CD4-positive, alpha-beta T cell (primary cell): ENCODE measurements at regions not wholly inside any gene's neighbourhood (a gene's known extent, or its start where the extent isn't known, plus 50 kb on each side); places are given as distances from the start of the nearest gene placed in this dataset.

Experiments used
- ATAC-seq: fragments of 200-7000 bp; cut with Tn5 transposase; one replicate; pipeline ENCODE4 v1.10.0; 2022; ENCODE audit warnings: mild to moderate bottlenecking; ENCODE audit not compliant: poor library complexity
- CTCF ChIA-PET: fragments of 350-600 bp; sonication (Branson Sonifier 250); formaldehyde crosslinking; loops from one replicate; lab custom pipeline; 2021; ENCODE audit warnings: antibody characterized with exemption, inconsistent platforms; lab: Charles Lee
- POLR2A ChIA-PET: fragments of 350-600 bp; sonication (Branson Sonifier 250); formaldehyde crosslinking; loops from one replicate; lab custom pipeline; 2021; ENCODE audit warnings: antibody characterized with exemption, inconsistent platforms; lab: Charles Lee
- DNase-seq, 14 experiments: peaks; one replicate each; pipeline ENCODE4 v3.0.0-alpha.2; 2013 to 2020; ENCODE audit warnings: mixed read lengths in 2 of 14
- H3K27ac ChIP-seq, 2 donors: one replicate each; pipeline versions ENCODE4 v1.5.1 to v1.7.0; 2013; ENCODE audit warnings: low read length in 2 of 2, low read depth in 1 of 2, mild to moderate bottlenecking in 1 of 2
- H3K27me3 ChIP-seq, 2 experiments: 1 replicate in 1 of 2; 2 replicates in 1 of 2; pipeline versions ENCODE4 v1.6.1 to v1.7.0; 2013; ENCODE audit warnings: low read length in 2 of 2, control low read depth in 1 of 2, mild to moderate bottlenecking in 1 of 2, moderate library complexity in 1 of 2; ENCODE audit not compliant: insufficient read depth in 2 of 2, control insufficient read depth in 1 of 2
- H3K36me3 ChIP-seq: one replicate; pipeline ENCODE4 v1.6.1; 2013; ENCODE audit warnings: low read length, control low read depth; ENCODE audit not compliant: insufficient read depth
- H3K4me1 ChIP-seq: one replicate; pipeline ENCODE4 v1.6.1; 2013; ENCODE audit warnings: low read length, control low read depth; ENCODE audit not compliant: insufficient read depth
- H3K4me3 ChIP-seq: one replicate; pipeline ENCODE4 v1.5.1; 2013; ENCODE audit warnings: mild to moderate bottlenecking, low read length, moderate library complexity
- H3K9me3 ChIP-seq, 2 experiments: 1 replicate in 1 of 2; 2 replicates in 1 of 2; pipeline versions ENCODE4 v1.6.1 to v1.7.0; 2013; ENCODE audit warnings: low read length in 2 of 2, mild to moderate bottlenecking in 2 of 2, control low read depth in 1 of 2, moderate library complexity in 1 of 2; ENCODE audit not compliant: control insufficient read depth in 1 of 2, insufficient read depth in 1 of 2
- H3K27ac Mint-ChIP-seq: one replicate; pipeline ENCODE4 v1.8.0; 2020; ENCODE audit warnings: mixed read lengths
- H3K27me3 Mint-ChIP-seq: one replicate; pipeline ENCODE4 v1.8.0; 2021; ENCODE audit warnings: mixed read lengths
- H3K36me3 Mint-ChIP-seq: one replicate; pipeline ENCODE4 v1.8.0; 2021; ENCODE audit warnings: low read depth, mixed read lengths
- H3K4me1 Mint-ChIP-seq: one replicate; pipeline ENCODE4 v1.8.0; 2021; ENCODE audit warnings: low read depth, mixed read lengths
- H3K4me3 Mint-ChIP-seq: one replicate; pipeline ENCODE4 v1.8.0; 2020; ENCODE audit warnings: mild to moderate bottlenecking, mixed read lengths
- H3K9me3 Mint-ChIP-seq: one replicate; pipeline ENCODE4 v1.8.0; 2020; ENCODE audit warnings: mixed read lengths
- CTCF ChIP-seq: fragments of 200-600 bp; IDR thresholded peaks from one replicate; pipeline ENCODE4 v1.8.0; 2022; ENCODE audit warnings: antibody characterized with exemption, mild to moderate bottlenecking
- intact Hi-C, 2 experiments: fragments of 100-400 bp; cut with DNase I in 1 of 2; cut with micrococcal nuclease in 1 of 2; formaldehyde crosslinking; loops; one replicate each; pipeline versions ENCODE4 v1.15.1 to v1.9.0; 2023 to 2025; cut with DNase I, micrococcal nuclease

- DNase-seq (no peak), ATAC-seq (no peak)
- Histone ChIP-seq H3K27ac (no peak overlapping the region), H3K27me3 (peaks cover 0 to 4% of the 10 kb centered on the region in 2 experiments), H3K36me3 (no peaks in the 10 kb centered on the region), H3K9me3 (no peaks in the 10 kb centered on the region), H3K4me3 (no peak overlapping the region), H3K4me1 (peaks cover 4% of the 10 kb centered on the region)
- H3K4me3 Mint-ChIP-seq, result no peak overlapping the region
- ChIA-PET POLR2A (no interaction called here), CTCF (no interaction called here)
- intact Hi-C loops, result no loop called here
- no peaks in the 10 kb centered on the region for H3K9me3 Mint-ChIP-seq
- H3K27ac Mint-ChIP-seq, result no peak overlapping the region
- no peaks in the 10 kb centered on the region for H3K36me3 Mint-ChIP-seq
- no peaks in the 10 kb centered on the region for H3K27me3 Mint-ChIP-seq
- no peak for TF ChIP-seq CTCF
- peaks cover 9% of the 10 kb centered on the region for H3K4me1 Mint-ChIP-seq
Observed at GRCh38 chr18:61951396-61951795, 58.6 kb upstream of the RNF152 start.

- H3K4me3 ChIP-seq, result no peak overlapping the region
- DNase-seq (no peak), ATAC-seq (no peak)
- Mint-ChIP-seq H3K9me3 (no peaks in the 10 kb centered on the region), H3K4me3 (no peak overlapping the region), H3K27ac (no peak overlapping the region), H3K36me3 (no peaks in the 10 kb centered on the region), H3K4me1 (peaks cover 9% of the 10 kb centered on the region), H3K27me3 (no peaks in the 10 kb centered on the region)
- intact Hi-C loops, result no loop called here
- H3K4me1 ChIP-seq, result peaks cover 4% of the 10 kb centered on the region
- no peak for TF ChIP-seq CTCF
- H3K9me3 ChIP-seq, result no peaks in the 10 kb centered on the region
- POLR2A ChIA-PET, result no interaction called here
- H3K36me3 ChIP-seq, result no peaks in the 10 kb centered on the region
- H3K27ac ChIP-seq, result no peak overlapping the region
- H3K27me3 ChIP-seq, result peaks cover 0 to 4% of the 10 kb centered on the region in 2 experiments
- CTCF ChIA-PET, result no interaction called here
Observed at GRCh38 chr18:61950371-61950770, 57.6 kb upstream of the RNF152 start.

- no peak overlapping the region for H3K27ac Mint-ChIP-seq
- CTCF ChIA-PET, result no interaction called here
Observed at GRCh38 chr18:61949946-61950345, 57.1 kb upstream of the RNF152 start.

More at GRCh38 chr18:61949946-61950345, 57.1 kb upstream of the RNF152 start:
- no peak for DNase-seq
- no peak for TF ChIP-seq CTCF
- Mint-ChIP-seq H3K36me3 (no peaks in the 10 kb centered on the region), H3K4me1 (peaks cover 9% of the 10 kb centered on the region), H3K9me3 (no peaks in the 10 kb centered on the region), H3K4me3 (no peak overlapping the region), H3K27me3 (no peaks in the 10 kb centered on the region)
- H3K4me1 ChIP-seq, result peaks cover 4% of the 10 kb centered on the region
- H3K4me3 ChIP-seq, result no peak overlapping the region
- H3K27ac ChIP-seq, result no peak overlapping the region
- ATAC-seq, result no peak
- H3K27me3 ChIP-seq, result peaks cover 0 to 4% of the 10 kb centered on the region in 2 experiments
- intact Hi-C loops, result no loop called here
- H3K36me3 ChIP-seq, result no peaks in the 10 kb centered on the region
- no peaks in the 10 kb centered on the region for H3K9me3 ChIP-seq
- POLR2A ChIA-PET, result no interaction called here
